Liver (tissue), 7 donors: ENCODE measurements at regions not wholly inside any gene's neighbourhood (a gene's known extent, or its start where the extent isn't known, plus 50 kb on each side); places are given as distances from the start of the nearest gene placed in this dataset.

Source experiments
- DNase-seq: peaks from one replicate; pipeline ENCODE4 v3.0.0-alpha.2; 2017; ENCODE audit warnings: low spot score
- H3K27ac ChIP-seq, 2 donors: one replicate each; pipeline ENCODE4 v1.7.0; 2013; ENCODE audit warnings: inconsistent platforms in 2 of 2, low read length in 2 of 2, control low read depth in 1 of 2, low read depth in 1 of 2, mild to moderate bottlenecking in 1 of 2
- H3K27me3 ChIP-seq, 4 donors: one replicate each; pipeline versions ENCODE4 v1.6.1 to v1.7.0; 2013; ENCODE audit warnings: low read length in 3 of 4, inconsistent platforms in 1 of 4, mild to moderate bottlenecking in 1 of 4, moderate library complexity in 1 of 4; ENCODE audit not compliant: control insufficient read depth in 4 of 4, insufficient read depth in 4 of 4
- H3K36me3 ChIP-seq, 4 donors: one replicate each; pipeline versions ENCODE4 v1.6.1 to v1.7.0; 2013; ENCODE audit warnings: low read length in 3 of 4, mild to moderate bottlenecking in 3 of 4, low read depth in 1 of 4, moderate library complexity in 1 of 4; ENCODE audit not compliant: control insufficient read depth in 4 of 4, insufficient read depth in 3 of 4
- H3K4me1 ChIP-seq, 4 donors: one replicate each; pipeline versions ENCODE4 v1.6.1 to v1.7.0; 2013; ENCODE audit warnings: low read length in 3 of 4, mild to moderate bottlenecking in 3 of 4, moderate library complexity in 1 of 4; ENCODE audit not compliant: control insufficient read depth in 4 of 4, insufficient read depth in 4 of 4
- H3K4me3 ChIP-seq, 3 donors: one replicate each; pipeline versions ENCODE4 v1.6.1 to v1.7.0; 2013; ENCODE audit warnings: low read length in 3 of 3, control low read depth in 1 of 3, low read depth in 1 of 3, mild to moderate bottlenecking in 1 of 3
- H3K9ac ChIP-seq, 2 donors: one replicate each; pipeline ENCODE4 v1.7.0; 2013; ENCODE audit warnings: low read length in 2 of 2, mild to moderate bottlenecking in 2 of 2, moderate library complexity in 2 of 2, control low read depth in 1 of 2, low read depth in 1 of 2
- H3K9me3 ChIP-seq, 4 donors: one replicate each; pipeline versions ENCODE4 v1.6.1 to v1.7.0; 2013; ENCODE audit warnings: low read length in 3 of 4; ENCODE audit not compliant: control insufficient read depth in 4 of 4
- ATF3 ChIP-seq: IDR thresholded peaks from 2 replicates; pipeline ENCODE4 v1.6.1; 2016; ENCODE audit warnings: antibody characterized with exemption
- FOXA2 ChIP-seq: IDR thresholded peaks from 2 replicates; pipeline ENCODE4 v1.6.1; 2016; ENCODE audit warnings: antibody characterized with exemption
- GABPA ChIP-seq, 2 donors: IDR thresholded peaks in 1 of 2; conservative IDR thresholded peaks in 1 of 2; 2 replicates each; pipeline ENCODE4 v1.6.1; 2016; ENCODE audit warnings: antibody characterized with exemption in 2 of 2, mild to moderate bottlenecking in 1 of 2, moderate library complexity in 1 of 2
- HNF4A ChIP-seq, 2 donors: conservative IDR thresholded peaks; 2 replicates each; pipeline ENCODE4 v1.6.1; 2016; ENCODE audit warnings: antibody characterized with exemption in 2 of 2, mild to moderate bottlenecking in 2 of 2
- HNF4G ChIP-seq: IDR thresholded peaks from 2 replicates; pipeline ENCODE4 v1.6.1; 2016; ENCODE audit warnings: antibody characterized with exemption
- JUND ChIP-seq, 2 donors: IDR thresholded peaks; 2 replicates each; pipeline ENCODE4 v1.6.1; 2016; ENCODE audit warnings: antibody characterized with exemption in 2 of 2
- MAX ChIP-seq: IDR thresholded peaks from 2 replicates; pipeline ENCODE4 v1.6.1; 2016; ENCODE audit warnings: antibody characterized with exemption
- NR2F2 ChIP-seq: IDR thresholded peaks from 2 replicates; pipeline ENCODE4 v1.6.1; 2016; ENCODE audit warnings: antibody characterized with exemption
- REST ChIP-seq: IDR thresholded peaks from 2 replicates; pipeline ENCODE4 v1.6.1; 2016; ENCODE audit warnings: antibody characterized with exemption, mild to moderate bottlenecking
- RXRA ChIP-seq, 2 donors: IDR thresholded peaks; 2 replicates each; pipeline ENCODE4 v1.6.1; 2017 to 2018; ENCODE audit warnings: antibody characterized with exemption in 2 of 2, mild to moderate bottlenecking in 1 of 2
- SP1 ChIP-seq: IDR thresholded peaks from 2 replicates; pipeline ENCODE4 v1.6.1; 2018; ENCODE audit warnings: antibody characterized with exemption, mild to moderate bottlenecking
- TAF1 ChIP-seq: conservative IDR thresholded peaks from 2 replicates; pipeline ENCODE4 v1.6.1; 2016; ENCODE audit warnings: antibody characterized with exemption, mild to moderate bottlenecking
- YY1 ChIP-seq: IDR thresholded peaks from 2 replicates; pipeline ENCODE4 v1.6.1; 2016; ENCODE audit warnings: antibody characterized with exemption, mild to moderate bottlenecking
- ZBTB33 ChIP-seq: IDR thresholded peaks from 2 replicates; pipeline ENCODE4 v1.6.1; 2016; ENCODE audit warnings: antibody characterized with exemption
- WGBS: extraction: QIAGEN DNeasy Blood & Tissue Kit; methylation state at CpG from one replicate; pipeline ENCODE4 v1.1.7; 2013; 5-methylcytosine and 5-hydroxymethylcytosine counted together
- donor health status: healthy.
- donor health status: healthy.
- donor health status: healthy.
- donor health status: healthy.

GRCh38 chr15:81633889-81634288 is 259.9 kb upstream of the TMC3 start:
- H3K9me3 ChIP-seq, result no peaks in the 10 kb centered on the region
- no peak overlapping the region for H3K4me3 ChIP-seq
- WGBS, result 84% methylated on average over 6 of the region's 6 CpGs
- no peak overlapping the region for H3K9ac ChIP-seq
- H3K36me3 ChIP-seq, result no peaks in the 10 kb centered on the region
- TF ChIP-seq REST (no peak), ATF3 (no peak), SP1 (no peak), NR2F2 (no peak), HNF4A (conservative IDR thresholded peaks at IDR 0.05) (no peak)
- H3K27me3 ChIP-seq, result no peaks in the 10 kb centered on the region
- DNase-seq, result no peak
- peaks cover 0 to 2% (median 0%) of the 10 kb centered on the region in 4 donors for H3K4me1 ChIP-seq
- H3K27ac ChIP-seq, result no peak overlapping the region

- no peak overlapping the region for H3K9ac ChIP-seq
- H3K27ac ChIP-seq, result no peak overlapping the region
- 80% methylated on average over 2 of the region's 2 CpGs for WGBS
- H3K27me3 ChIP-seq, result peaks cover 0 to 3% (median 0%) of the 10 kb centered on the region in 4 donors
- no peaks in the 10 kb centered on the region for H3K4me1 ChIP-seq
- H3K36me3 ChIP-seq, result no peaks in the 10 kb centered on the region
- DNase-seq, result no peak
- no peak for TF ChIP-seq SP1
- TF ChIP-seq HNF4G, result no peak
- TF ChIP-seq ZBTB33, result no peak
- no peak for TF ChIP-seq RXRA (IDR thresholded peaks at IDR 0.05)
- TF ChIP-seq FOXA2, result no peak
- TF ChIP-seq YY1, result no peak
- TF ChIP-seq GABPA (IDR thresholded peaks at IDR 0.05 in 1 of 2, conservative IDR thresholded peaks at IDR 0.05 in 1 of 2), result no peak
- no peak overlapping the region for H3K4me3 ChIP-seq
- no peaks in the 10 kb centered on the region for H3K9me3 ChIP-seq
Observed at GRCh38 chr15:81625896-81626295, 251.9 kb upstream of the TMC3 start.

GRCh38 chr15:81619002-81619401 is 245.0 kb upstream of the TMC3 start:
- Histone ChIP-seq H3K27ac (no peak overlapping the region), H3K9me3 (peaks cover 0 to 3% (median 0%) of the 10 kb centered on the region in 4 donors), H3K36me3 (no peaks in the 10 kb centered on the region), H3K4me1 (no peaks in the 10 kb centered on the region), H3K27me3 (no peaks in the 10 kb centered on the region), H3K4me3 (no peak overlapping the region), H3K9ac (no peak overlapping the region)
- no peak for DNase-seq
- 86% methylated on average over 4 of the region's 4 CpGs for WGBS
- TF ChIP-seq JUND (IDR thresholded peaks at IDR 0.05) (no peak), MAX (no peak), HNF4A (conservative IDR thresholded peaks at IDR 0.05) (no peak), REST (no peak), TAF1 (no peak), ZBTB33 (no peak)
